Body of pancreas (tissue), 4 donors: ENCODE measurements at regions not wholly inside any gene's neighbourhood (a gene's known extent, or its start where the extent isn't known, plus 50 kb on each side); places are given as distances from the start of the nearest gene placed in this dataset.

Experiments used
- POLR2A ChIP-seq, 3 donors: fragments of 450-650 bp; IDR thresholded peaks; one replicate each; pipeline ENCODE4 v1.6.1; 2016; ENCODE audit warnings: antibody characterized with exemption in 3 of 3, mild to moderate bottlenecking in 2 of 3
- TF ChIP-seq, protein P1 (sequence below), 7 experiments: fragments of 450-650 bp in 4 of 7; fragments of 200-600 bp in 3 of 7; sonication (generic) in 3 of 7; IDR thresholded peaks; one replicate each; pipeline ENCODE4 v1.5.1; 2016 to 2019; ENCODE audit warnings: antibody characterized with exemption in 7 of 7

- TF ChIP-seq, protein P1, sequence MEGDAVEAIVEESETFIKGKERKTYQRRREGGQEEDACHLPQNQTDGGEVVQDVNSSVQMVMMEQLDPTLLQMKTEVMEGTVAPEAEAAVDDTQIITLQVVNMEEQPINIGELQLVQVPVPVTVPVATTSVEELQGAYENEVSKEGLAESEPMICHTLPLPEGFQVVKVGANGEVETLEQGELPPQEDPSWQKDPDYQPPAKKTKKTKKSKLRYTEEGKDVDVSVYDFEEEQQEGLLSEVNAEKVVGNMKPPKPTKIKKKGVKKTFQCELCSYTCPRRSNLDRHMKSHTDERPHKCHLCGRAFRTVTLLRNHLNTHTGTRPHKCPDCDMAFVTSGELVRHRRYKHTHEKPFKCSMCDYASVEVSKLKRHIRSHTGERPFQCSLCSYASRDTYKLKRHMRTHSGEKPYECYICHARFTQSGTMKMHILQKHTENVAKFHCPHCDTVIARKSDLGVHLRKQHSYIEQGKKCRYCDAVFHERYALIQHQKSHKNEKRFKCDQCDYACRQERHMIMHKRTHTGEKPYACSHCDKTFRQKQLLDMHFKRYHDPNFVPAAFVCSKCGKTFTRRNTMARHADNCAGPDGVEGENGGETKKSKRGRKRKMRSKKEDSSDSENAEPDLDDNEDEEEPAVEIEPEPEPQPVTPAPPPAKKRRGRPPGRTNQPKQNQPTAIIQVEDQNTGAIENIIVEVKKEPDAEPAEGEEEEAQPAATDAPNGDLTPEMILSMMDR (IDR thresholded peaks at IDR 0.05) = no peak
- TF ChIP-seq POLR2A (IDR thresholded peaks at IDR 0.05) = no peak
Observed at GRCh38 chr20:51174536-51174935, 151.6 kb upstream of the KCNG1 start.
